ENCODE measurements at regions not wholly inside any gene's neighbourhood (a gene's known extent, or its start where the extent isn't known, plus 50 kb on each side); places are given as distances from the start of the nearest gene placed in this dataset.
A peak's percentile ranks its signal among the peaks of the same experiment; 100 is the strongest.

GRCh38 chr3:176590722-176591121, 606.6 kb downstream of the TBL1XR1 start:
- Mint-ChIP-seq H3K36me3 (ENCODE audit: insufficient read depth in 2 of 2) (no peaks in the 10 kb centered on the region), H3K9me3 (peaks cover 0 to 1% of the 10 kb centered on the region in 2 donors), H3K27me3 (ENCODE audit: low read depth) (no peaks in the 10 kb centered on the region), H3K4me1 (ENCODE audit: low read depth) (no peaks in the 10 kb centered on the region), H3K4me3 (no peak overlapping the region), H3K27ac (no peak overlapping the region)
- peak in 1 of 2 donors; percentile 63 for ATAC-seq (replicated peaks in 1 of 2)
- DNase-seq = no peak

GRCh38 chr3:176587089-176587488, 610.2 kb downstream of the TBL1XR1 start:
- ATAC-seq (replicated peaks in 1 of 2) (no peak), DNase-seq (no peak)
- Mint-ChIP-seq H3K4me3 (no peak overlapping the region), H3K27me3 (ENCODE audit: low read depth) (no peaks in the 10 kb centered on the region), H3K27ac (no peak overlapping the region), H3K36me3 (ENCODE audit: insufficient read depth in 2 of 2) (no peaks in the 10 kb centered on the region), H3K9me3 (peaks cover 0 to 3% of the 10 kb centered on the region in 2 donors), H3K4me1 (ENCODE audit: low read depth) (no peaks in the 10 kb centered on the region)

DNA sequence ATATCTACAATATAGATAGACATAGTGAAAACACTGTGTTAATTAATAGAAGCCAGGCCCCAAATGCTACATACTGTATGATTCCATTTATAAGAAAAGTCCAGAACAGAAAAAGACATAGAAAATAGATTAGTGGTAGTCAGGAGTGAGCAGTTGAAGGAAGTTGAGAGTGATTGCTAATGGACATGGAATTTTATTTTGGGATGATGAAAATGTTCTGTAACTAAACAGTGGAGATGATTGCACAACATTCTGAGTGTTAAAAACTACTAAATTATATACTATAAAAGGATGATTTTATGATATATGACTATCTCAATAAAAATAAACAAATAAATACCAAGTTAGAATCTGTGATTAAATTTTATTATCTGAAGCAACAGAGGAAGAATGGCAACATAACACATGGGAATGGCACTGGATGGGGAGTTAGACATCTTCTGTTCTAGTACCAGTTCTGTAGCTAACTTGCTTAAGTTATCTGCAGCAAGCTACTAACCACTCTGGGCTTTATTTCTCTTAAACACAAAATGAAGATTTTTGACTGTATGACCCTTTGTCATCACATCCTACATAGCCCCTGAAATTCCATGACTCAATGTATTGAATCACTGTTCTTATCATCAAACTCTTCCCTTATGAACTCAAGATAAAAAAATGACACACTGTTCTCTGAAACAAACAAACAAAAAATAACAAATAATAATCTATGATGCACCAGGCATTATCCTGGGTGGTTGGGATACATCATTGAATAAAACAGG, 612.7 kb downstream of the TBL1XR1 start:
- Mint-ChIP-seq H3K4me3 (no peak overlapping the region), H3K27me3 (ENCODE audit: low read depth) (no peaks in the 10 kb centered on the region), H3K36me3 (ENCODE audit: insufficient read depth in 2 of 2) (no peaks in the 10 kb centered on the region), H3K9me3 (peaks cover 0 to 4% of the 10 kb centered on the region in 2 donors), H3K4me1 (ENCODE audit: low read depth) (no peaks in the 10 kb centered on the region), H3K27ac (no peak overlapping the region)
- ATAC-seq (replicated peaks in 1 of 2) = no peak
- DNase-seq = no peak

DNA sequence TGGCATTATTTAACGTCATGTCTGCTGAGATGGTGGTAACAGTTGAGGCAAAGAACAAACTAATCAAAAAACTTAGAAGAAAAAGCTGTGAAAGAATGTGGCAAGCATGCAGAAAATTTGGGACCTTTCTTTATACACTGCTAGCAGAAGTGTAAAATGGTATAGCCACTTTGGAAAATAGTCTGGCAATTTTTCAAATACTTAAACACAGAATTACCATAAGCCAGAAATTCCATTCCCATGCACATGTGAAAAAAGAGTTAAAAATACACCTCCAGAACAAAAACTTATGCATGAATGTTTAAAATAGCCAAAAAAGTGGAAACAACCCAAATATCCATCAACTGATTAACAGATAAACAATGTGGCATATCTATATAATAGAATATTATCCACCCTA, 613.3 kb downstream of the TBL1XR1 start:
- H3K4me1 Mint-ChIP-seq (ENCODE audit: low read depth) = no peaks in the 10 kb centered on the region
- H3K9me3 Mint-ChIP-seq = peaks cover 0 to 4% of the 10 kb centered on the region in 2 donors
- H3K36me3 Mint-ChIP-seq (ENCODE audit: insufficient read depth in 2 of 2) = no peaks in the 10 kb centered on the region
- no peak for ATAC-seq (replicated peaks in 1 of 2)
- H3K4me3 Mint-ChIP-seq = no peak overlapping the region
- H3K27me3 Mint-ChIP-seq (ENCODE audit: low read depth) = no peaks in the 10 kb centered on the region
- DNase-seq = no peak
- no peak overlapping the region for H3K27ac Mint-ChIP-seq

GRCh38 chr3:176581589-176581988, 615.7 kb downstream of the TBL1XR1 start:
- no peaks in the 10 kb centered on the region for H3K36me3 Mint-ChIP-seq (ENCODE audit: insufficient read depth in 2 of 2)
- ATAC-seq (replicated peaks in 1 of 2) = no peak
- no peaks in the 10 kb centered on the region for H3K4me1 Mint-ChIP-seq (ENCODE audit: low read depth)
- no peak overlapping the region for H3K27ac Mint-ChIP-seq
- DNase-seq = no peak
- no peak overlapping the region for H3K4me3 Mint-ChIP-seq
- peaks cover 0 to 3% of the 10 kb centered on the region in 2 donors for H3K9me3 Mint-ChIP-seq
- H3K27me3 Mint-ChIP-seq (ENCODE audit: low read depth) = no peaks in the 10 kb centered on the region

GRCh38 chr3:176579711-176580185, 617.5 kb downstream of the TBL1XR1 start:
- Mint-ChIP-seq H3K27ac (no peak overlapping the region), H3K4me1 (ENCODE audit: low read depth) (no peaks in the 10 kb centered on the region), H3K36me3 (ENCODE audit: insufficient read depth in 2 of 2) (no peaks in the 10 kb centered on the region), H3K9me3 (peaks cover 0 to 3% of the 10 kb centered on the region in 2 donors), H3K4me3 (no peak overlapping the region), H3K27me3 (ENCODE audit: low read depth) (no peaks in the 10 kb centered on the region)
- no peak for DNase-seq
- peak in 1 of 2 donors; percentile 43 for ATAC-seq (replicated peaks in 1 of 2)

- Mint-ChIP-seq H3K36me3 (ENCODE audit: insufficient read depth in 2 of 2) (no peaks in the 10 kb centered on the region), H3K4me1 (ENCODE audit: low read depth) (no peaks in the 10 kb centered on the region), H3K27ac (no peak overlapping the region), H3K9me3 (peaks cover 0 to 2% of the 10 kb centered on the region in 2 donors), H3K27me3 (ENCODE audit: low read depth) (no peaks in the 10 kb centered on the region), H3K4me3 (no peak overlapping the region)
- ATAC-seq (replicated peaks in 1 of 2) = no peak
- no peak for DNase-seq
Observed at GRCh38 chr3:176578316-176578715, 619.0 kb downstream of the TBL1XR1 start.

GRCh38 chr3:176577447-176577846, 619.8 kb downstream of the TBL1XR1 start:
- DNase-seq = no peak
- no peaks in the 10 kb centered on the region for H3K36me3 Mint-ChIP-seq (ENCODE audit: insufficient read depth in 2 of 2)

GRCh38 chr3:176574786-176575185, 622.5 kb downstream of the TBL1XR1 start:
- ATAC-seq (replicated peaks in 1 of 2) = no peak
- H3K4me3 Mint-ChIP-seq = no peak overlapping the region
- H3K9me3 Mint-ChIP-seq = no peaks in the 10 kb centered on the region
- no peaks in the 10 kb centered on the region for H3K27me3 Mint-ChIP-seq (ENCODE audit: low read depth)
- no peaks in the 10 kb centered on the region for H3K36me3 Mint-ChIP-seq (ENCODE audit: insufficient read depth in 2 of 2)
- no peak overlapping the region for H3K27ac Mint-ChIP-seq
- no peaks in the 10 kb centered on the region for H3K4me1 Mint-ChIP-seq (ENCODE audit: low read depth)
- no peak for DNase-seq

More at GRCh38 chr3:176577447-176577846, 619.8 kb downstream of the TBL1XR1 start:
- Mint-ChIP-seq H3K4me1 (ENCODE audit: low read depth) (no peaks in the 10 kb centered on the region), H3K9me3 (peaks cover 0 to 2% of the 10 kb centered on the region in 2 donors), H3K27me3 (ENCODE audit: low read depth) (no peaks in the 10 kb centered on the region), H3K27ac (no peak overlapping the region), H3K4me3 (no peak overlapping the region)
- ATAC-seq (replicated peaks in 1 of 2) = no peak

- H3K27me3 Mint-ChIP-seq (ENCODE audit: low read depth) = no peaks in the 10 kb centered on the region
- H3K9me3 Mint-ChIP-seq = peaks cover 0 to 4% of the 10 kb centered on the region in 2 donors
- DNase-seq = no peak
- no peak overlapping the region for H3K27ac Mint-ChIP-seq
- no peaks in the 10 kb centered on the region for H3K4me1 Mint-ChIP-seq (ENCODE audit: low read depth)
- ATAC-seq (replicated peaks in 1 of 2) = no peak
- no peaks in the 10 kb centered on the region for H3K36me3 Mint-ChIP-seq (ENCODE audit: insufficient read depth in 2 of 2)
- no peak overlapping the region for H3K4me3 Mint-ChIP-seq
Observed at GRCh38 chr3:176571926-176572325, 625.4 kb downstream of the TBL1XR1 start.

GRCh38 chr3:176570992-176571391, 626.3 kb downstream of the TBL1XR1 start:
- H3K4me3 Mint-ChIP-seq = no peak overlapping the region
- no peaks in the 10 kb centered on the region for H3K27me3 Mint-ChIP-seq (ENCODE audit: low read depth)
- DNase-seq = no peak
- no peak for ATAC-seq (replicated peaks in 1 of 2)
- no peak overlapping the region for H3K27ac Mint-ChIP-seq
- peaks cover 0 to 4% of the 10 kb centered on the region in 2 donors for H3K9me3 Mint-ChIP-seq
- H3K4me1 Mint-ChIP-seq (ENCODE audit: low read depth) = no peaks in the 10 kb centered on the region
- no peaks in the 10 kb centered on the region for H3K36me3 Mint-ChIP-seq (ENCODE audit: insufficient read depth in 2 of 2)

DNA sequence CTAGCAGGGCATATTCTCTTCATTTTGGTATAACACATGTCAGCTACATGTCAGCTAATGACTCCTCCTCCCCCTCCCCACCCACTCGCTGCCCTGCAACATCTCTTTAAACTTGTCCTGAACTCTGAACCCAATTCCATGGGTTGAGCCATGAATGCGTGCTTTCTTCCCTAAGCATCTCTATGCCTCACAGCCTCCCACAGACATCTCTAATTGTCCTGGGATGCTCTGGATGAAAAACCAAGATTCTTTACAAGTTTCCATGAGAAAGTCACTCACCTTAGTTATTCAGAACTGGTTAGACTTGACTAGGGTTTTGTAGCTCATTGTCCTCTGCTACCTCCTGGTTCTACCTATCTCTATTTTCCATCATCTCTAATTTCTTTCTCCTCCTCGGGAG, 629.1 kb downstream of the TBL1XR1 start:
- H3K36me3 Mint-ChIP-seq (ENCODE audit: insufficient read depth in 2 of 2) = no peaks in the 10 kb centered on the region
- H3K4me1 Mint-ChIP-seq (ENCODE audit: low read depth) = no peaks in the 10 kb centered on the region
- peaks cover 2 to 5% of the 10 kb centered on the region in 2 donors for H3K9me3 Mint-ChIP-seq
- H3K4me3 Mint-ChIP-seq = no peak overlapping the region
- no peaks in the 10 kb centered on the region for H3K27me3 Mint-ChIP-seq (ENCODE audit: low read depth)
- ATAC-seq (replicated peaks in 1 of 2) (no peak), DNase-seq (no peak)
- no peak overlapping the region for H3K27ac Mint-ChIP-seq

DNA sequence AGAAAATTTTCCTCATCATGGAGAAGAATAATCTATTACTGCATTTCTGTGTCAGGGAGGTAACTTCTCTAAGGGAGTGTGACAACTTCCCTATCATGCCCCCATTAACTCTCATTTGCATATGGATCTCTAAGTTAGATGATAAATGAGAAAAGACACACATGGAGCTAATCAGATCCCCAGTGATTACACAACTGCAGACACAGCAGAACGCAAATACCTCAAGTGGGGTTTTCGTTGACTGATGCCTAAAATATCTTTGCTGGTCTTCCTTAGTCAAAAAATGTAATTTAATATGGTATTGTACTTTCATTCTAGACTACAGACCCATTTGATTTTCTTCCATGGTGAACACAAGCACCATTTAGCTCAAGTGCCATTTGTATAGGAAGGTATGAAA, 630.5 kb downstream of the TBL1XR1 start:
- H3K27me3 Mint-ChIP-seq (ENCODE audit: low read depth) = no peaks in the 10 kb centered on the region
- H3K9me3 Mint-ChIP-seq = peaks cover 2 to 5% of the 10 kb centered on the region in 2 donors
- H3K4me1 Mint-ChIP-seq (ENCODE audit: low read depth) = no peaks in the 10 kb centered on the region
- H3K27ac Mint-ChIP-seq = no peak overlapping the region
- no peak for ATAC-seq (replicated peaks in 1 of 2)
- no peak overlapping the region for H3K4me3 Mint-ChIP-seq
- no peaks in the 10 kb centered on the region for H3K36me3 Mint-ChIP-seq (ENCODE audit: insufficient read depth in 2 of 2)
- no peak for DNase-seq

- no peaks in the 10 kb centered on the region for H3K4me1 Mint-ChIP-seq (ENCODE audit: low read depth)
- no peaks in the 10 kb centered on the region for H3K27me3 Mint-ChIP-seq (ENCODE audit: low read depth)
- no peak for ATAC-seq (replicated peaks in 1 of 2)
- H3K9me3 Mint-ChIP-seq = peaks cover 2 to 3% of the 10 kb centered on the region in 2 donors
- no peak overlapping the region for H3K27ac Mint-ChIP-seq
- no peaks in the 10 kb centered on the region for H3K36me3 Mint-ChIP-seq (ENCODE audit: insufficient read depth in 2 of 2)
- DNase-seq = no peak
- H3K4me3 Mint-ChIP-seq = no peak overlapping the region
Observed at GRCh38 chr3:176562331-176562730, 635.0 kb downstream of the TBL1XR1 start.
